T-helper 9 cell (primary cell): ENCODE measurements at regions not wholly inside any gene's neighbourhood (a gene's known extent, or its start where the extent isn't known, plus 50 kb on each side); places are given as distances from the start of the nearest gene placed in this dataset.
"Not testable (repeated sequence)": the region's sequence is repeated elsewhere in the genome, so short reads cannot be mapped to it uniquely, and the experiment has no call there.

Experiments used
- DNase-seq: peaks from one replicate; pipeline ENCODE4 v3.0.0-alpha.2; 2020

DNA sequence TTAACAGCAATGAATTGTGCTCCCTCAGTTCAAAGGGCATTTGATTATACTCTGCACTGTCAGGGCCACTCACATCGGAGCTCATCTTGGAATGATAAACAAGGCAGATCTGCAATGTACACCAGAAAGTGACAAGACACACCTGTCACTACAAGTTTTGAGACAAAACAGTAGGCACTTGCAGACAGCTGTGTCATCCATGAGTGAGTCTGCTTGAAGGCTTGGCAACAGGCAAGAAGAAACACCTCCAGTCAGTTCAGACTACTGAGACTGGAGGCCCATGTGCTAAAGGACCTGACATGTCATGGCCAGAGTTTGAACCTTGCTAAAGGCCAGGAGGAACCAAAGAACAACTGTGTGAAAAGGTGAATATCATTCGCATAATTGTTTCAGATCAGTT is 354.5 kb downstream of the CEP170 start:
- DNase-seq, result not testable (repeated sequence)

DNA sequence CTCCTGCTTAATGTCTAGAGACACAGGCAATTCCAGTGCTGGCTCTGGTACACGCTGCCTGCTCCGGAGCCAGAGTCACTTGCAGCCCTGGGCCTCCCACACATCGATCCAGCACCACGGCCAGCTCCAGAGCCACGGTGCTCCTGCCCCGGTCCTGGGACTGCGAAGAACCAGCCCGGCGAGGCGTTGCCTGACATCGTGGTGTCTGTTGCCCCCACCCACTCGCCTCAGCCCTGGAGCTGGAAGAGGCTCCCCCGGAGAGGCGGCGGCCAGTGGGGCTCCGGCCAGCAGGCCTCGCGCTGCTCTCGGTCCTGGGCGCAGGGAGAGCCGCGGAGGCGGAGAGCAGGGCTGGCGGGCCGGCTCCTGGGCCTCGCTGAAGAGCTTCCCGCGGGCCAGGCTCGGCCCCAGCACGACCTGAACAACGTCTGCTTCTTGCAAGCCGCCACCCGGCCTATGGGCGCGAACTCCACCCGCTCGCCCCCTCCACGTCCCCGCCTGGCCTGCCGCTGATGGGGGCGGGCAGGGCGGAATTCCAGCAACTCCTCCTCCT is 364.8 kb downstream of the CEP170 start:
- DNase-seq, result no peak

DNA sequence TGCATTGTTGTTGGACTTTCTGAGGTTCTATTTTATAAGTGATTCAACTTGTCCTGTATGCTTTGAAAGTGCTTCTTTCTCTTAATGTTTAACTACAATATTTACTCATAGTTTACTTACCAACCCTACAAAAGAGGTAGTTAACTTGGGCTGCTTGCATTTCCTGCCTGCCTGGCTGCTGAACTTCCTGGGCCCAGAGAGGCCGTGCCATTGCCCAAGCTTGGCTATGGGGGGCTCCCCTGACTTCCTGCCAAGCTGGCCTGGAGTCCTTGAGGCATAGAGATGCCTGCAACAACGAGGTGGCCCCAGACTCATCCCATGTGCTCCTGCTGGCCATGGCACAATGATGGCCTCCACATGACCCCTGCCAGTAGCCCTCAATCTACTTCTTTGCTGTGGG is 361.6 kb upstream of the PLD5 start:
- DNase-seq, result no peak

DNA sequence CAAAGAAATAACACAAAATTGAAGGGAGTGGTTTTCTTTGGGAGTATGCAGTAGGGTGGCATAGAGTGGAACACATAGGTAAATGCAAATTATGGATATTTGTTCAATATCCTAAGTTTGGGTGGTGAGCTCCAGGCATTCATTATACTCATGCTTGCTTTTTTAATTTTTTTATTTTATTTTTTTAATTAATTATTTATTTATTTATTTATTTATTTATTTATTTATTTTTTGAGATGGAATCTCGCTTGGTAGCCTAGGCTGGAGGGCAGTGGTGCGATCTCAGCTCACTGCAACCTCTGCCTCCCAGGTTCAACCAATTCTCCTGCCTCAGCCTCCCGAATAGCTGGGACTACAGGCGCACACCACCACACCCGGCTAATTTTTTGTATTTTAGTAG is 355.5 kb upstream of the PLD5 start:
- DNase-seq, result not testable (repeated sequence)

DNA sequence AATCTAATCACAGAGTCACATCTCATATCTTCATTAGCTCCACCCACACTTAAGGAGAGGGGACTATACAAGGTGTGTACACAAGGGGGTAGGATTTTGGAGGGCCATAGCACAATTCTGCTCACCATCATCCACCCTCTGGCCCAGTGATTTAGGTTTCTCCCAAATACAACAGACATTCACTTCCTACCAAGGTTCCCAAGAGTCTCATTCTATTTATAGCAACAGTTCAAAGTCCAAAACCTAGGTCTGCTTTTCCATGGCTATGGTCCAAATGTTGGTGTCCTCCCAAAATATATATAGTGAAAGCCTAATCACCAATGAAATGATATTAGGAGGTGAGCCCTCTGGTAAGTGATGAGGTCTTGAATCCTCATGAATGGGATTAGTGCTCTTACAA is 353.2 kb upstream of the PLD5 start:
- no peak for DNase-seq

DNA sequence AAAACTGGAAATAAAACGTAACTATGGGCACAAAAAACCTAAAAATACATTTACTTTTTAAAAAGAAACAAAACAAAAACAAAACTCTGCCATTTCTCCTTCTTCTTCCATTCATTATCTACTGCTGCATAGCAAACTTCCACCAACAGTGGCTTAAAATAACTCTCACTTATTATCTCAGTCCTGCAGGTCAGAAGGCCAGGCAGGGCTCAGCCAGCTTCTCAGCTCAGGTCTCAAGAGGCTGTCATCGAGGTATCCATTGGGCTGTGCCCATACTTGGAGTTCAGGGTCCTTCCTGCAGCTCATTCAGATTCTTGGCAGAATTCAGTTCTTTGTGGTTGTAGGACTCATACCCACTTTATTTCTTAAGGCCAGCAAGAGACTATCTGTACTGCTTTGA is 352.7 kb upstream of the PLD5 start:
- no peak for DNase-seq

DNA sequence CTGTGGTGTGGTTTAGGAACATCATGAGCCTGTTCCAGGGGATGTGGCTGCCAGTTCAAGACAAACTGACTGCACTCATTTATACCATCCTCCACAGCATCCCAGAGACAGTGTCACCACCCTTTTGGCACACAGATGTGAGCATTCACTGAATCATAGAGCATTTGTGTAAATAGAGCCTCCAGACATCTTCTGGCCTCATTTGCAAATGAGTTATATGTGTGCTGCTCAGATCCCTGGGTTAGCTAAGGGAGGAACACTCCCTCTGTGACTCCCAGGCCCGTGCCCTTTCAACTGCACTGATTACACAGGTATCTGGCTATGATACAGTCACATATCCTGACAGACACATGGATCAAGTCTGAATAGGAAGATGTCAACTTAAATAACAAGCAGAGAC is 351.5 kb upstream of the PLD5 start:
- DNase-seq, result no peak

DNA sequence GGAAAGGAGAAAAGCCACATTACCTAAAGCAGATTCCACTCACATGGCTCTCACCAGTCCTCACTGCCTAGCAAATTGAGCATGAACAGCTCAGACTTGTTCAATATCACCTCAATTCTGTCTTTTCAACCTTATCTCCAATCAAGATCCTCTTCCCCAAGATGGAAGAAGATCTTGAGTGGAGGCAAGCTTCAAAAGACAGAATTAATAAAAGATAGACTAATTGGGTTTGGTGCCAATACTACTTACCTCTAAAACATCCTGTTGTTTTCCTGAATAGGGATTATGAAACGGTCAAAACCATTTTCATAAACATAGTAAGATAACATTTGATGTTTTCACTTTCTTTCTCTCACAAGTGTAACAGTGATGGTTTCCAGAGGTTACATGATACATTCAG is 349.2 kb upstream of the PLD5 start:
- DNase-seq, result no peak

DNA sequence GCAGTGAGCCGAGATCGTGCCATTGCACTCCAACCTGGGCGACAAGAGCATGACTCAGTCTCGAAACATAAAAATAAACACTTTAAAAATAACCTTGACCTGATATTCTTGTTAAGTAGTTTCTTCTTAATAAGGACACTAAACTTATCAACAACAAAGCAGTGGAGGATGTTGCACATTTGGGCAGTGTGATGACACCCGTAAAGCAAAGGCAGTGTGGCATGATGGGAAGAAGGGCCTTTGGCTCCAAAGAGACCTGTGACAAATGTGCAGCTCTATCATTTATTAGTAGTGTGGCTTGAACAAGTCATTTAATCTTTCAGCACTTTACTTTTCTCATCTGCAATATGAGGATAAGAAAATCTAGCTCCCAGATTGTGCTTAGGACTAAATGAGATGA is 348.0 kb upstream of the PLD5 start:
- DNase-seq, result no peak

DNA sequence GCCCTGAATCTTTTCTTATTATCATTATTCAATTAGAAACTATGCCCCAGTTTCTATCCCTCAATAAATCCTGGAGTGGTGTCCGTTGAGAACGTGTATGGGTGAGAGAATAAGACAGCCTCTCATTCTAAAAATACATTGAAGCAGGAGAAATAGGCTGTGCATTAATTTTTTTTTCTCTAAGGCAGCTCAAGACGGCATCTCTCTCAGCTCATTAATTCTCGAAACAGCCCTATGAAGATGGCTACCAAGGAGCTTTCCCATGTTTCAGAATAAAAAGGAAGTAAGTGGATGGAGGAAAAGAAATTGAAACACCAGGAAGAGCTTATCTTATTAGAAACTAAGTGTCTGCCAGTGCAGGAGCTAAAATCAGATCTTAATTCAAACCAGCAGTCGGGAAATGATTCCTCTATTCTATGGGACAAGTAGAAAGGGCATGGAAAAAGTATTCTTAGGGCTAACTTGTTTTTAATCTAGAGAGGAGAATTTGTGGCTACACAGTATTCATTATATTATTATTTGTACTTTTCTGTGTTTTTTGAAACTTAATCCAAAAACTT is 347.1 kb upstream of the PLD5 start:
- no peak for DNase-seq

DNA sequence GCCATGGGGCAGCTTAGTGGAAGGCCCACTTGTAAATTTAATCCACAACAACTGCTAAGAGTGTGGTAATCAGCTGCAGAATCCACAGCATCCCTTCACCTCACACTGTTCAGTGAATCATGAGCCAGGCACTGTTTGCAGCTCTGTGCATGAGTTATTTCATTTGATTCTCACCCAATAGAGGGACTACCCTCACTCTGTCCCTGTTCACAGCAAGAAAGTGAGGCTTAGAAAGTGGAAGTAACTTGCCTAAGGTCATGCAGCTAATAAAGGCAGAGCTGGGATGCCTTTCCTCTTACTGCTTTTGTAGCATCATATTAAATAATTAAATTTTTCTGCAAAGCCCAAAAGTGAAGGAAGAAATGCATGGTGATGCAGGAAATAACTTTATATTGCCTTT is 346.5 kb upstream of the PLD5 start:
- DNase-seq, result no peak

DNA sequence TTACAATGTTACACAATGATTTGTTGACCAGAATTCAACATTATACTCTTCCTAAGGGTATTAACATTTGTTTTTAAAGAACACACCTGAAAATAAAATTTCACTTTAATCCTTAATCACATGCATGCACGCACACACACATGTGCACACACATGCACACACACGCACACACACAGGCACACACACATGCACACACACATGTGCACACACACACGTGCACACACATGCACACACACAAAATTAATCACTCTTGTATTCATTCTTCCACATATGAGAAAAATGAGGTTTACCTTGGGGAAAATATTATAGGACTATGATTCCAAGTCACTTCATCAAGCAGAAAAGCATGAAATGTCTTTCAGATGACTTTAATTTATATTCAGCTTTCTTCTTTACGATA is 331.8 kb upstream of the PLD5 start:
- no peak for DNase-seq

DNA sequence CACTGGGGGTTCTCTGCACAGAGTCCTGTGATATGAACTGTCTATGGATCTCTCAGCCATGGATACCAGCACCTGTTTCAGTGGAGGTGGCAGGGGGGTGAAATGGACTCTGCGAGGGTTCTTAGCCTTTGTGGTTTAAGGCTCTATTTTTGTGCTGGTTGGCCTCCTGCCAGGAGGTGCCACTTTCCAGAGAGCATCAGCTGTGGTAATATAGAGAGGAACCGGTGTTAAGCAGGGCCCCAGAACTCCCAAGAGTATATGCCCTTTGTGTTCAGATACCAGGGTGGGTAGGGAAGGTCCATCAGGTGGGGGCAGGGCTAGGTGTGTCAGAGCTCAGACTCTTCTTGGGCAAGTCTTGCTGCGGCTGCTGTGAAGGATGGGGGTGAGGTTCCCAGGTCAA is 330.0 kb upstream of the PLD5 start:
- DNase-seq, result no peak

DNA sequence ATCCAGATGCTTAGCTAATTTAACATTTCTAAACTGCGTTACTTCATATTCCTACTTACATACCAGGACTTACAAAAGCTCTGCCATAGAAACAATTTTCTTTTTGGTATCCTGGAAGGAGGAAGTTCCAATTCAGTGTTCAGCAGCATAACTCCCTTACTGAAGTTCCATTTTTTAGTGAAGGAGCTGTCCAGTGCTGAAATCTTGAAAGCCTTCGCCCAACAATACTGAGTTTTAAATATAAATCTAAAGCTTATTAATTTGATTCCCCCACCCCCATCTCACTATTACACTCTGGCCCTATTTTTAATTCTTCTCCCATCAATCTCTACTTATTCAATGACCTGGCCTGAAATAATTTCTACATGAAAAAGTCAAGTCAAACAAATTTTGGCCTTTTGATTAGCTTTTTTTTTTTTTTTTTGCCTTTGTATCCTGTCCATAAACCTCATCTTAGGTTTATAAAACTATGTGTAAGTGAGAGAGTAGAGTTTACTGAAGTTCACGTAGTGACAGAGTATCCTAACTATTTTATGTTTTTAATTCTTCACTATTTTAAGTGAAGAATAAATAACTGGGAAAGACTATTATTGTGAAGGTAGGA is 323.0 kb upstream of the PLD5 start:
- DNase-seq, result no peak

DNA sequence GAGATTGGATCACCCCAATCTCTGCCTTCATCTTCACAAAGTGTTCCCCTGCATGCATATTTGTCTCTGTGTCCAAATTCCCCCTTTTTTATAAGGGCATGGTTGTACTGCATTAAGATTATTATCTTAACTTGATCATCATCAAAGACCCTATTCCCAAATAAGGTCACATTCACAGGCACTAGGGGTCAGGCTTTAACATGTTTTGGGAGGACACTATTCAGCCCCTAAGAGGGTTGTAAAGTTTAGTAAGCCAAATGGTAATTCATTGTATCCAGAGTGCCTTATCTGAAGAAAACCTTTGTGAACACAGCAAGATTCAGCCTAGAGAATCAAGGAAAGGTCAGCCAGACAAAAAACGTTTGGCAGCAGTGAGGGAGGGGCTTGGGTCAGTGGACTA is 317.6 kb upstream of the PLD5 start:
- no peak for DNase-seq

DNA sequence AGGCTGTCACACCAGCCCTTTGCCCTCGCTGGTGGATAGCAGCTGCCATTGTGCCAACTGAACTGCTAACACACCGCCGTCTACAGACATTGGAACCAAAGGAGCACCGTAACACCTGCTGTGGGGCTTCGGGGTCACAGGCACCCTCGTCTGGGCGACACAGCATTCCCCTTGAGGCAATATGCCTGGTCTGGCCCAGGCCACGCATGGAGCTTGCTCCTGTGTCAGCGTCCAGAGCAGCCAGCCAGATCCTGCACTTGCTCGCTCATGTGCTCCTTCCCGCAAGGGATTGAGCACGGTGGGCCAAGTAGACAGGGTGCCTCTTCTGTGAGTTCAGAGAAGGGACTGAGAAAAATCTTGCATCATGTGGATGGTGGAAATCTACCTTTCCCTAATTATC is 314.6 kb upstream of the PLD5 start:
- no peak for DNase-seq

DNA sequence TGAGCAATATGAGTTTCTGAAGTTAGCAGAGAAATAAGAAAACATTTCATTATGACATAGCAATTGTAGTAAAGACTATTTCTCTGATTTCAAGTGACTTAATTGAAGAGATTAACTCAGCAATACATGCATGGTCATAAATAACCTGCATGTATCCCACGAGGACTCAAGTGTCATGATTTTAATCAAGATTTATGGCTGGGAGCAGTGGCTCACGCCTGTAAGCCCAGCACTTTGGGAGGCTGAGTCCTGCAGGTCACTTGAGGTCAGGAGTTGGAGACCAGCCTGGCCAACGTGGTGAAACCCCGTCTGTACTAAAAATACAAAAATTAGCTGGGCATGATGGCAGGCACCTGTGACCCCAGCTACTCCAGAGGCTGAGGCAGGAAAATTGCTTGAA is 311.9 kb upstream of the PLD5 start:
- no peak for DNase-seq

DNA sequence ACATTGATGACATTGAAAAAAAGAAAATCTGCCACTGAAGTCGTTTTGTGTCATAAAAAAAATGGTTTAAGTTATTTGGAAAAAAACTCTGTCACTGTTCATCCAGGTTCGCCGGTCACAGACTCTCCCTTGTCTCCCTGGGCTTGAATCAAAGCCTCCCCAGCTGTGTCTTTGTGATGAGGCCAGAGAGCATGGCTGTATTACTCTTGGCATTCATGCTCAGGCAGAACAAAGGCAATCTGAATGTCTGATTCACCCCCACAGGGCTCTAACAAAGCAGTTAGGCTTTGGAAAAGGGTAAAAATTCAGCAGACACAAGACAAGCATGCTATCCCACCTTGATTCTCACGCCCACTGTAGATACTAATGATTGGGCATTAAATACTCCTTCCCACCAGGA is 304.3 kb upstream of the PLD5 start:
- no peak for DNase-seq

DNA sequence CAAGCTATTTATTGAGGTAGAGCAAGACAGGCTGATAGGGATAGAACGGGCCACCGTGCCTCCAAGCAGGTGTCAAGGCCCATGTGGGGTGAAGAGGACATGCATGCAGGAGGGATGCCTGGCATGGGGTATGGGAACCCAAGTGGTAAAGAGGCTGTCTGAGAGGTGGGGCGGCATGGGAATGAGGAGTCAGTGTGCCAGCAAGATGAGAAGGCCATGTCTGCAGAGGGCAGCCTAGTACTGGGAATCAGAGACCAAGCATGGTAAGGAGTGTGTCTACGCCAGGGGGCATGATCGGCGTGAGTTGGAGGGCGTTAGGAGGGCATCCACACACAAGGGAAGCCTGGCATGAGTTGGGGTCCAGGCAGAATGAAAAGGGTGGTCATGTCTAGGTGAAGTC is 303.7 kb upstream of the PLD5 start:
- DNase-seq, result no peak

DNA sequence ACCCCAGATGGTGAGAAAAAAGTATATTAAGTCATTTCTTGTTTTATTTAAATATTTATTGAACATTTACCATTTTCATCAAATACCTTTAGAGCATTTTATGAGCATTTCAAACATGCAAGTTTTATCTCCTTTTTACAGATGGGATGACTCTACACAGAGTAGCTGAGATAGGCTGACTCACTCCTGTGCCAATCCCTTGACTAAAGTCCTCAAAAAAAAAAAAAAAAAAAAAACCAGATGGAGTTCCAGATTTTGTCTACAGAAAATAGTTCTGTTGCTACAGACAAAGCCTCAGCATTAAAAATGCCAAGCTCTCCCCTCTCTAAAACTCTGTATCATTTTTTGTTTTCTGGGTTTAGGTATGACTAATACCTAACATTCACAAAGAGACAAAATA is 303.0 kb upstream of the PLD5 start:
- no peak for DNase-seq

DNA sequence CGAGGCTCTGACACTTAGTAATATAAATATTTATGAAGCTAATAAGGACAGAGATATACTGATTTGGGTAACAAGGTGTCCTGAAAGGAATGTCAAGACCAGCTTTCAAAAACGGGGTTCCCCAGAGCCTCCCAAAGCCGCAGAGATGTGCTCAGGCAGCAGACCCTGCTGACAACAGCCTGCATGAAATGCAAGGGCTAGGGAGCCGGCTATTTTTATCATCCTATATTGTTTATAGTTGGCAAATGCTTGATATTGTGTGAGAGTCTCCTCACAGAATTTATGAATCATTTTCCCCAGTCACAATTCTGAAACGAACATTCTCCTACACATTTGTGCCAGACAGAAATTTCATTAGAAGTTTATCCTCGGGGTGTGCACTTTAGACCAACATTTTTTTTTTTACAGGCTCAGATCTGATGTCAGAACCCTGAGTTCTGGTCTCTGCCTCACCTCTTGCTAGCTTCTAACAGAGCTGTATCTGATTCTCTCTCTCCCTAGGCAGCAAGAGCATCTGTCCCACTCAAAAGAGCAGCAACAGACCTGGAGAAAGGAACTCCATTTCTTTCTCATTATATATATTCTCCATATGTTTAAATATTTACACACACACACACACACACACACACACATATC is 302.3 kb upstream of the PLD5 start:
- DNase-seq, result no peak

DNA sequence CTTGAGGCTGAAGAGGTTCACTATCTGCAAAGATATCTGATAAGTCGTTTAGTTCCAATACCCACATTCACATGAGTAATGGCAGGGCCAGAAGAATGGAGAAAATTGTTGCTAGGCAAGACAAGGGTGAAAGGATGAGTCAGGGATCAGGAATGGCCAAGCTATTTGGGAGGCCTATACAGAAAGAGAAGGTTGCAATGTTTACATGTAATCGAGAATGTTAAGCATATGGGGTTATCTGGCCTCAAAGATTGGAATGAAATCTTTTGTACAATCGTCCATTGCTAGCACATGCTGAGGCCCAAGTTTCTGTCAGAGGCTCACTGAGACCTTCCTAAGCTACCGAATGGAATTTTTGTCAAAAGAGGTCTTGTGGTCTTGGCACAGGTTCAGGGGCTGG is 299.9 kb upstream of the PLD5 start:
- no peak for DNase-seq

DNA sequence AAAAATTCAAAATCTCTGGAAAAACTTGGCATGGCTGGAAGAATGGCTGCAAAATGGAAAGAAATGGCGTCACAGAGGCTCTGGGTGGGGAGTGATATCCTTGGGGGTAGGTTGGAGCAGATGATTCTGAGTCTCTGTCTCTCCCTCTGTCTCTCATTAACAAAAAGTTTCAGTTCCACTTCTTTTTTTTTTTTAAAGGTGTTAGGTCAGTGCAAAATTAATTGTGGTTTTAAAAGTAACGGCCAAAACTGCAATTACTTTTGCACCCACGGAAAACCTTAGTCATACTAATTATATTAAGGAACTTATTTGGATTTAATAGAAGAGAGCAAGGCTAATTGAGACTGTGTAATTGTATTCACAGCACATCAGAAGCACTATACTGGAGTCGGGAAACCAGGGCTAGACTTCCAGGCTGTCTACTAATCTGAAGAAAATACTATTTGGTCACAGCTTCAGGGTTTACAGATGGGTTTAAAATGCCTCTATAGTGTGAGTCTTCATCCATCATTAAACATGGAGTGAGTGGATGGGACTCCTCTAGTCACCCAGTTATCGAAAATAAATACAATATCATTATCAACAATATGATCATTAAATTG is 289.1 kb upstream of the PLD5 start:
- no peak for DNase-seq
